ENCODE measurements at regions not wholly inside any gene's neighbourhood (a gene's known extent, or its start where the extent isn't known, plus 50 kb on each side); places are given as distances from the start of the nearest gene placed in this dataset.
"Not testable (repeated sequence)": the region's sequence is repeated elsewhere in the genome, so short reads cannot be mapped to it uniquely, and the experiment has no call there.

DNA sequence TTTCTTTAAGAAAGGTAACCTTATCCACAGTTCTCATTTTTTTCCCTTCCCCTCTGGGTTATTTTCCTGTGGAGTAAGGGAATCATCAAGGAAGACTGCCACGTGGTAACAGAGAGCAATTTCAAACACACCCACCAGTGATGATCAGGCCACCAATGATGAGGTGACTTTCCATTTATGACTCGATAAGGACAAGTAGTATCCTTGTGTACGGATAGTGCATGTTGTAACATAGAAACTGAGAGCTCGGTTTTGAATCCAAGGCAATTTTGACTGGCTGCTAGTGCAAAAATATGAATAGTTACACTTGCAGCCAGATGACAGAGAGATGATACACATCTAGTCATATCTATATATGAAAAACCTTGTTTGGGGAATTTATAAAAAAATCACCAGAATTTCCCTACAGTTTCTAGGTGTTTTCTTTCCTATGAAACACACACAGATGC lies 143.6 kb upstream of the TCF4 start:
- Histone ChIP-seq H3K4me1 (ENCODE audit: control insufficient read depth, insufficient read depth, low read length) (no peaks in the 10 kb centered on the region), H3K27ac (ENCODE audit: low read length) (no peak overlapping the region), H3K27me3 (ENCODE audit: control insufficient read depth, insufficient read depth, low read length) (no peaks in the 10 kb centered on the region), H3K4me3 (ENCODE audit: low read depth in 2 of 2, low read length in 2 of 2) (no peak overlapping the region), H3K36me3 (ENCODE audit: control insufficient read depth, insufficient read depth, low read length) (no peaks in the 10 kb centered on the region), H3K9me3 (ENCODE audit: control insufficient read depth, insufficient read depth, low read depth, low read length) (no peaks in the 10 kb centered on the region)
- ChIA-PET POLR2A (no interaction called here), CTCF (no interaction called here)
- no TSS peak for BruUV-seq (replicated peaks)
- ATAC-seq (no peak), DNase-seq (ENCODE audit: low read depth, low spot score) (no peak)
- in situ Hi-C loops (cut with HindIII; ENCODE audit: low pct_unique_long_range_greater_than_20kb, low sequenced_read_pairs) = no loop called here
- intact Hi-C loops (cut with micrococcal nuclease; ENCODE audit: unreplicated experiment) = no loop called here
- TF ChIP-seq TCF7L2 (IDR thresholded peaks at IDR 0.05; ENCODE audit: low read depth, low read length) = no peak
- TF ChIP-seq SIN3A (IDR thresholded peaks at IDR 0.05; ENCODE audit: borderline replicate concordance, insufficient read depth, low read depth, low read length) = no peak

DNA sequence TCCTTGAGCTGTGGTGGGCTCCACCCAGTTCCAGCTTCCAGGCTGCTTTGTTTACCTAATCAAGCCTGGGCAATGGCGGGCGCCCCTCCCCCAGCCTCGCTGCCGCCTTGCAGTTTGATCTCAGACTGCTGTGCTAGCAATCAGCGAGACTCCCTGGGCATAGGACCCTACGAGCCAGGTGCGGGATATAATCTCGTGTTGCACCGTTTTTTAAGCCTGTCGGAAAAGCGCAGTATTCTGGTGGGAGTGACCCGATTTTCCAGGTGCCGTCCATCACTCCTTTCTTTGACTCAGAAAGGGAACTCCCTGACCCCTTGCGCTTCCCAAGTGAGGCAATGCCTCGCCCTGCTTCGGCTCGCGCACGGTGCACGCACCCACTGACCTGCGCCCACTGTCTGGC lies 133.0 kb upstream of the TCF4 start:
- intact Hi-C loops (cut with micrococcal nuclease; ENCODE audit: unreplicated experiment); H3K36me3 ChIP-seq (ENCODE audit: control insufficient read depth, insufficient read depth, low read length); H3K4me3 ChIP-seq (ENCODE audit: low read depth in 2 of 2, low read length in 2 of 2); H3K4me1 ChIP-seq (ENCODE audit: control insufficient read depth, insufficient read depth, low read length); ATAC-seq; H3K9me3 ChIP-seq (ENCODE audit: control insufficient read depth, insufficient read depth, low read depth, low read length); H3K27me3 ChIP-seq (ENCODE audit: control insufficient read depth, insufficient read depth, low read length); DNase-seq (ENCODE audit: low read depth, low spot score); in situ Hi-C loops (cut with HindIII; ENCODE audit: low pct_unique_long_range_greater_than_20kb, low sequenced_read_pairs); POLR2A ChIA-PET; H3K27ac ChIP-seq (ENCODE audit: low read length); BruUV-seq (replicated peaks); CTCF ChIA-PET: not testable (repeated sequence)

DNA sequence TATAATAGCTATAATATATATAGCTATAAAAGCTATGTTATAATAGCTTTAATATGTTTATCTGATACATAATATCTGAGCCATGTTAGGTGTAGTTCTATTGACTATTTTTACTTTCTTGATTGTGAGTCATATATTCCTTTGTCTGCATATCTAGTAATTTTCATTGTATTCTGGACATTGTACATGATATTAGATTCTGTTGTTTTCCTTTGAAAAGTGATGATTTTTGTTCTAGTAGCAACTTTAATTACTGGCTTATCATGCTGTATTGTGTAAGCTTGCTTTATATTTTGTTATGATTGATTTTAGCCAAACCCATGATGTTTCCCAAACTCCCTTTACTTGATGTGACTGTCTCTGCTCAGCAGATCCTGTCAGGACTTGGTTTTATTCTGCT lies 125.7 kb upstream of the TCF4 start:
- BruUV-seq (replicated peaks) = no TSS peak
- intact Hi-C loops (cut with micrococcal nuclease; ENCODE audit: unreplicated experiment) = no loop called here
- Histone ChIP-seq H3K27ac (ENCODE audit: low read length) (no peak overlapping the region), H3K36me3 (ENCODE audit: control insufficient read depth, insufficient read depth, low read length) (no peaks in the 10 kb centered on the region), H3K4me1 (ENCODE audit: control insufficient read depth, insufficient read depth, low read length) (no peaks in the 10 kb centered on the region), H3K4me3 (ENCODE audit: low read depth in 2 of 2, low read length in 2 of 2) (no peak overlapping the region), H3K9me3 (ENCODE audit: control insufficient read depth, insufficient read depth, low read depth, low read length) (no peaks in the 10 kb centered on the region), H3K27me3 (ENCODE audit: control insufficient read depth, insufficient read depth, low read length) (no peaks in the 10 kb centered on the region)
- in situ Hi-C loops (cut with HindIII; ENCODE audit: low pct_unique_long_range_greater_than_20kb, low sequenced_read_pairs) = no loop called here
- DNase-seq (ENCODE audit: low read depth, low spot score) = no peak
- CTCF ChIA-PET = no interaction called here
- ATAC-seq = no peak
- POLR2A ChIA-PET = no interaction called here
- TF ChIP-seq POLR2AphosphoS5 (IDR thresholded peaks at IDR 0.05; ENCODE audit: low read depth, low read length) (no peak), SIN3A (IDR thresholded peaks at IDR 0.05; ENCODE audit: borderline replicate concordance, insufficient read depth, low read depth, low read length) (no peak), TCF7L2 (IDR thresholded peaks at IDR 0.05; ENCODE audit: low read depth, low read length) (no peak)
- TF ChIP-seq, protein P1, sequence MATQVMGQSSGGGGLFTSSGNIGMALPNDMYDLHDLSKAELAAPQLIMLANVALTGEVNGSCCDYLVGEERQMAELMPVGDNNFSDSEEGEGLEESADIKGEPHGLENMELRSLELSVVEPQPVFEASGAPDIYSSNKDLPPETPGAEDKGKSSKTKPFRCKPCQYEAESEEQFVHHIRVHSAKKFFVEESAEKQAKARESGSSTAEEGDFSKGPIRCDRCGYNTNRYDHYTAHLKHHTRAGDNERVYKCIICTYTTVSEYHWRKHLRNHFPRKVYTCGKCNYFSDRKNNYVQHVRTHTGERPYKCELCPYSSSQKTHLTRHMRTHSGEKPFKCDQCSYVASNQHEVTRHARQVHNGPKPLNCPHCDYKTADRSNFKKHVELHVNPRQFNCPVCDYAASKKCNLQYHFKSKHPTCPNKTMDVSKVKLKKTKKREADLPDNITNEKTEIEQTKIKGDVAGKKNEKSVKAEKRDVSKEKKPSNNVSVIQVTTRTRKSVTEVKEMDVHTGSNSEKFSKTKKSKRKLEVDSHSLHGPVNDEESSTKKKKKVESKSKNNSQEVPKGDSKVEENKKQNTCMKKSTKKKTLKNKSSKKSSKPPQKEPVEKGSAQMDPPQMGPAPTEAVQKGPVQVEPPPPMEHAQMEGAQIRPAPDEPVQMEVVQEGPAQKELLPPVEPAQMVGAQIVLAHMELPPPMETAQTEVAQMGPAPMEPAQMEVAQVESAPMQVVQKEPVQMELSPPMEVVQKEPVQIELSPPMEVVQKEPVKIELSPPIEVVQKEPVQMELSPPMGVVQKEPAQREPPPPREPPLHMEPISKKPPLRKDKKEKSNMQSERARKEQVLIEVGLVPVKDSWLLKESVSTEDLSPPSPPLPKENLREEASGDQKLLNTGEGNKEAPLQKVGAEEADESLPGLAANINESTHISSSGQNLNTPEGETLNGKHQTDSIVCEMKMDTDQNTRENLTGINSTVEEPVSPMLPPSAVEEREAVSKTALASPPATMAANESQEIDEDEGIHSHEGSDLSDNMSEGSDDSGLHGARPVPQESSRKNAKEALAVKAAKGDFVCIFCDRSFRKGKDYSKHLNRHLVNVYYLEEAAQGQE (IDR thresholded peaks at IDR 0.05; ENCODE audit: insufficient read depth in 1 of 2, low read depth in 2 of 2, low read length in 1 of 2) = no peak
- TF ChIP-seq, protein P2, sequence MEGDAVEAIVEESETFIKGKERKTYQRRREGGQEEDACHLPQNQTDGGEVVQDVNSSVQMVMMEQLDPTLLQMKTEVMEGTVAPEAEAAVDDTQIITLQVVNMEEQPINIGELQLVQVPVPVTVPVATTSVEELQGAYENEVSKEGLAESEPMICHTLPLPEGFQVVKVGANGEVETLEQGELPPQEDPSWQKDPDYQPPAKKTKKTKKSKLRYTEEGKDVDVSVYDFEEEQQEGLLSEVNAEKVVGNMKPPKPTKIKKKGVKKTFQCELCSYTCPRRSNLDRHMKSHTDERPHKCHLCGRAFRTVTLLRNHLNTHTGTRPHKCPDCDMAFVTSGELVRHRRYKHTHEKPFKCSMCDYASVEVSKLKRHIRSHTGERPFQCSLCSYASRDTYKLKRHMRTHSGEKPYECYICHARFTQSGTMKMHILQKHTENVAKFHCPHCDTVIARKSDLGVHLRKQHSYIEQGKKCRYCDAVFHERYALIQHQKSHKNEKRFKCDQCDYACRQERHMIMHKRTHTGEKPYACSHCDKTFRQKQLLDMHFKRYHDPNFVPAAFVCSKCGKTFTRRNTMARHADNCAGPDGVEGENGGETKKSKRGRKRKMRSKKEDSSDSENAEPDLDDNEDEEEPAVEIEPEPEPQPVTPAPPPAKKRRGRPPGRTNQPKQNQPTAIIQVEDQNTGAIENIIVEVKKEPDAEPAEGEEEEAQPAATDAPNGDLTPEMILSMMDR (IDR thresholded peaks at IDR 0.05) = no peak

Data from Panc1 (cell line).